DND-41 (cell line): ENCODE measurements at regions not wholly inside any gene's neighbourhood (a gene's known extent, or its start where the extent isn't known, plus 50 kb on each side); places are given as distances from the start of the nearest gene placed in this dataset.

Experiments used
- CTCF ChIP-seq: IDR thresholded peaks from 2 replicates; pipeline ENCODE4 v1.5.1; 2012; ENCODE audit warnings: borderline replicate concordance, low read length, moderate library complexity, mild to moderate bottlenecking; ENCODE audit not compliant: poor library complexity, severe bottlenecking; ENCODE audit errors: extremely low read depth
- EZH2 ChIP-seq: IDR thresholded peaks from 3 replicates; pipeline ENCODE4 v1.6.1; 2012; ENCODE audit warnings: borderline replicate concordance, low read depth, mild to moderate bottlenecking, moderate library complexity, low read length, inconsistent platforms; ENCODE audit not compliant: severe bottlenecking

GRCh38 chr2:62338111-62338510, 142.2 kb downstream of the B3GNT2 start:
- TF ChIP-seq EZH2 (no peak), CTCF (no peak)
